Adrenal gland (tissue), 5 donors: ENCODE measurements at regions not wholly inside any gene's neighbourhood (a gene's known extent, or its start where the extent isn't known, plus 50 kb on each side); places are given as distances from the start of the nearest gene placed in this dataset.

ENCODE experiments used
- CTCF ChIP-seq, 6 experiments: fragments of 450-650 bp in 4 of 6; fragments of 200-600 bp in 2 of 6; sonication (generic) in 1 of 6; IDR thresholded peaks; 1 replicate in 5 of 6; 2 replicates in 1 of 6; pipeline versions ENCODE4 v1.5.1 to v1.8.0; 2016 to 2021; ENCODE audit warnings: antibody characterized with exemption in 6 of 6, mild to moderate bottlenecking in 2 of 6, moderate library complexity in 1 of 6
- POLR2A ChIP-seq, 2 donors: fragments of 450-650 bp; IDR thresholded peaks; one replicate each; pipeline ENCODE4 v1.6.1; 2017; ENCODE audit warnings: antibody characterized with exemption in 2 of 2, mild to moderate bottlenecking in 2 of 2, moderate library complexity in 1 of 2
- donor health status: DM: no; HTN: no; CAD: no.

GRCh38 chr3:35389907-35390306 is 249.4 kb upstream of the ARPP21 start:
- TF ChIP-seq CTCF (IDR thresholded peaks at IDR 0.05) = no peak
- no peak for TF ChIP-seq POLR2A (IDR thresholded peaks at IDR 0.05)
